Activated B cell treated with CpG ODN at 0.5 μM for 24 hours (primary cell): ENCODE measurements at regions not wholly inside any gene's neighbourhood (a gene's known extent, or its start where the extent isn't known, plus 50 kb on each side); places are given as distances from the start of the nearest gene placed in this dataset.

ENCODE experiments used
- ATAC-seq: fragments of 200-7000 bp; cut with Tn5 transposase; one replicate; pipeline ENCODE4 v1.10.0; 2021; ENCODE audit warnings: low read depth, mild to moderate bottlenecking, moderate library complexity
- CTCF ChIA-PET: fragments of 350-600 bp; sonication (Branson Sonifier 250); formaldehyde crosslinking; loops from one replicate; lab custom pipeline; 2021; ENCODE audit warnings: antibody characterized with exemption; lab: Charles Lee
- POLR2A ChIA-PET: fragments of 350-600 bp; sonication (Branson Sonifier 250); formaldehyde crosslinking; loops from one replicate; lab custom pipeline; 2021; ENCODE audit warnings: antibody characterized with exemption; lab: Charles Lee
- DNase-seq: peaks from one replicate; pipeline ENCODE4 v3.0.0; 2022
- H3K27ac Mint-ChIP-seq: one replicate; pipeline ENCODE4 v1.8.0; 2020; ENCODE audit warnings: mixed read lengths
- H3K27me3 Mint-ChIP-seq: one replicate; pipeline ENCODE4 v1.8.0; 2021; ENCODE audit warnings: mixed read lengths
- H3K36me3 Mint-ChIP-seq: one replicate; pipeline ENCODE4 v1.8.0; 2021; ENCODE audit warnings: low read depth, mixed read lengths
- H3K4me1 Mint-ChIP-seq: one replicate; pipeline ENCODE4 v1.8.0; 2021; ENCODE audit warnings: mixed read lengths
- H3K4me3 Mint-ChIP-seq: one replicate; pipeline ENCODE4 v1.8.0; 2020; ENCODE audit warnings: mild to moderate bottlenecking, mixed read lengths
- H3K9me3 Mint-ChIP-seq: one replicate; pipeline ENCODE4 v1.8.0; 2020; ENCODE audit warnings: mixed read lengths
- CTCF ChIP-seq: fragments of 200-600 bp; IDR thresholded peaks from one replicate; pipeline ENCODE4 v1.8.0; 2022; ENCODE audit warnings: antibody characterized with exemption, mild to moderate bottlenecking
- intact Hi-C: fragments of 100-400 bp; cut with micrococcal nuclease; formaldehyde crosslinking; loops from one replicate; pipeline ENCODE4 v1.15.1; 2024

- no peak for TF ChIP-seq CTCF
- DNase-seq (no peak), ATAC-seq (no peak)
- no peaks in the 10 kb centered on the region for H3K9me3 Mint-ChIP-seq
- intact Hi-C loops = no loop called here
- ChIA-PET CTCF (no interaction called here), POLR2A (no interaction called here)
- H3K27ac Mint-ChIP-seq = no peak overlapping the region
- no peaks in the 10 kb centered on the region for H3K36me3 Mint-ChIP-seq
- no peak overlapping the region for H3K4me3 Mint-ChIP-seq
- H3K27me3 Mint-ChIP-seq = no peaks in the 10 kb centered on the region
- peaks cover 13% of the 10 kb centered on the region for H3K4me1 Mint-ChIP-seq
These were observed 195.1 kb downstream of the ETS1 start for GRCh38 chr11:128392259-128392658.

- H3K36me3 Mint-ChIP-seq = no peaks in the 10 kb centered on the region
- H3K4me3 Mint-ChIP-seq = no peak overlapping the region
- no peaks in the 10 kb centered on the region for H3K27me3 Mint-ChIP-seq
- DNase-seq (no peak), ATAC-seq (no peak)
- ChIA-PET CTCF (no interaction called here), POLR2A (no interaction called here)
- H3K9me3 Mint-ChIP-seq = no peaks in the 10 kb centered on the region
- H3K4me1 Mint-ChIP-seq = peaks cover 11% of the 10 kb centered on the region
- no peak overlapping the region for H3K27ac Mint-ChIP-seq
- intact Hi-C loops = no loop called here
- no peak for TF ChIP-seq CTCF
These were observed 195.5 kb downstream of the ETS1 start for GRCh38 chr11:128391811-128392210.

- Mint-ChIP-seq H3K27me3 (no peaks in the 10 kb centered on the region), H3K4me3 (no peak overlapping the region), H3K9me3 (no peaks in the 10 kb centered on the region), H3K4me1 (peaks cover 11% of the 10 kb centered on the region), H3K36me3 (no peaks in the 10 kb centered on the region), H3K27ac (no peak overlapping the region)
- ATAC-seq (no peak), DNase-seq (no peak)
- ChIA-PET CTCF (no interaction called here), POLR2A (interaction anchor here (1.0 kb wide), 1 partner anchor 8 kb away, joined by 4 read pairs; no protein-coding TSS in a partner anchor)
- intact Hi-C loops = no loop called here
- no peak for TF ChIP-seq CTCF
These were observed 197.1 kb downstream of the ETS1 start for GRCh38 chr11:128390246-128390645.

GRCh38 chr11:128389461-128389976, 197.8 kb downstream of the ETS1 start:
- intact Hi-C loops = no loop called here
- ChIA-PET POLR2A (interaction anchor here (1.0 kb wide), 2 partner anchors 9 to 123 kb away, joined by 3 to 4 read pairs; no protein-coding TSS in a partner anchor), CTCF (no interaction called here)
- H3K9me3 Mint-ChIP-seq = no peaks in the 10 kb centered on the region
- no peaks in the 10 kb centered on the region for H3K36me3 Mint-ChIP-seq
- TF ChIP-seq CTCF = no peak
- H3K27ac Mint-ChIP-seq = no peak overlapping the region
- no peak overlapping the region for H3K4me3 Mint-ChIP-seq
- DNase-seq (no peak), ATAC-seq (no peak)
- H3K27me3 Mint-ChIP-seq = no peaks in the 10 kb centered on the region
- peaks cover 11% of the 10 kb centered on the region for H3K4me1 Mint-ChIP-seq

GRCh38 chr11:128388206-128388815, 199.0 kb downstream of the ETS1 start:
- Mint-ChIP-seq H3K27me3 (no peaks in the 10 kb centered on the region), H3K4me1 (peaks cover 11% of the 10 kb centered on the region), H3K27ac (no peak overlapping the region), H3K9me3 (no peaks in the 10 kb centered on the region), H3K4me3 (no peak overlapping the region), H3K36me3 (no peaks in the 10 kb centered on the region)
- TF ChIP-seq CTCF = no peak
- intact Hi-C loops = no loop called here
- ChIA-PET POLR2A (no interaction called here), CTCF (no interaction called here)
- DNase-seq (no peak), ATAC-seq (no peak)
